ENCODE measurements at regions not wholly inside any gene's neighbourhood (a gene's known extent, or its start where the extent isn't known, plus 50 kb on each side); places are given as distances from the start of the nearest gene placed in this dataset.

DNA sequence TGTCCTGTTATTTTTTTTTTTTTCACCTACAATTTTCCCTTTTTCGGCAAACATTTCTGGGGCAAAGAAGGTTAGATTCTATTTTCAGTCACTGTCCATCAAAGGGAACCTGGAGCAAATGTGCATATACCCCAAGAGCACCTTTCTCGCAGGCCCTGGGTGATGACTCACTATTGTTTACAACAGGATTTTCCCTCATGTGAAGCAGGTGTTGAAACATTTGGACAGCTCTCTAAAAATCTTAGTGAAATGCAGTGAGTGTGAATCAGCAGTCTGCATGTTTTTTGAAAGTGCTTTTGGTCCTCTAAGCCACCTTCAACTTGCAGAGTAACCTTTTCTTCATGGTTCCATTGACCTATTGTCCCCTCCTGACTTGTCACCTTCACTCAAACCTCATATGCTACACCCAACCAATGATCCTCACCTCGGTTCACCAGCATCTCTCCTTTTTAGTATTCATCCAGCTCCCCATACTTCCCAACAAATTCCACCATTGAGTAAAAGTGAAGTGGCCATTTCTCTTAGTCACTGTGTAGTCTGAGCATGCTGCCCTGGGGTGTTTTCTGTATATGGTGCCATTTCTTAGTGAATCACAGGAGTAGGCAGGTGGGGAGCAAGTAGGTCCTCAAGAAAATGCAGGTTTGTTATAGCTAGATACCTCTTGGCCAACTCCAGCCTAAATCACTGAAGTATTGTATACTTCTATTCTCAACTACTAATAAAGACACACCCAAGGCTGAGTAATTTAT lies 260.2 kb downstream of the BMP4 start:
- no peaks in the 10 kb centered on the region for H3K4me1 ChIP-seq (ENCODE audit: control insufficient read depth in 2 of 3, insufficient read depth in 2 of 3, low read depth in 1 of 3, low read length in 3 of 3)
- DNase-seq: no peak
- TF ChIP-seq, protein P1, sequence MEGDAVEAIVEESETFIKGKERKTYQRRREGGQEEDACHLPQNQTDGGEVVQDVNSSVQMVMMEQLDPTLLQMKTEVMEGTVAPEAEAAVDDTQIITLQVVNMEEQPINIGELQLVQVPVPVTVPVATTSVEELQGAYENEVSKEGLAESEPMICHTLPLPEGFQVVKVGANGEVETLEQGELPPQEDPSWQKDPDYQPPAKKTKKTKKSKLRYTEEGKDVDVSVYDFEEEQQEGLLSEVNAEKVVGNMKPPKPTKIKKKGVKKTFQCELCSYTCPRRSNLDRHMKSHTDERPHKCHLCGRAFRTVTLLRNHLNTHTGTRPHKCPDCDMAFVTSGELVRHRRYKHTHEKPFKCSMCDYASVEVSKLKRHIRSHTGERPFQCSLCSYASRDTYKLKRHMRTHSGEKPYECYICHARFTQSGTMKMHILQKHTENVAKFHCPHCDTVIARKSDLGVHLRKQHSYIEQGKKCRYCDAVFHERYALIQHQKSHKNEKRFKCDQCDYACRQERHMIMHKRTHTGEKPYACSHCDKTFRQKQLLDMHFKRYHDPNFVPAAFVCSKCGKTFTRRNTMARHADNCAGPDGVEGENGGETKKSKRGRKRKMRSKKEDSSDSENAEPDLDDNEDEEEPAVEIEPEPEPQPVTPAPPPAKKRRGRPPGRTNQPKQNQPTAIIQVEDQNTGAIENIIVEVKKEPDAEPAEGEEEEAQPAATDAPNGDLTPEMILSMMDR (IDR thresholded peaks at IDR 0.05; ENCODE audit: borderline replicate concordance, extremely low read depth, insufficient read depth): no peak

GRCh38 chr14:53695692-53696214 lies 260.9 kb downstream of the BMP4 start:
- intact Hi-C loops (cut with DNase I): no loop called here
- H3K9me3 ChIP-seq (ENCODE audit: control insufficient read depth in 2 of 3, insufficient read depth in 1 of 3, low read length in 3 of 3): no peaks in the 10 kb centered on the region
- H3K9ac ChIP-seq (ENCODE audit: low read length in 3 of 3): no peak overlapping the region
- H3K27me3 ChIP-seq (ENCODE audit: control insufficient read depth, insufficient read depth, low read length): no peaks in the 10 kb centered on the region
- H3K36me3 ChIP-seq (ENCODE audit: control insufficient read depth in 2 of 3, insufficient read depth in 3 of 3, low read length in 3 of 3): no peaks in the 10 kb centered on the region
- FAIRE-seq (no peak), DNase-seq (no peak)
- H3K4me1 ChIP-seq (ENCODE audit: control insufficient read depth in 2 of 3, insufficient read depth in 2 of 3, low read depth in 1 of 3, low read length in 3 of 3): no peaks in the 10 kb centered on the region
- TF ChIP-seq, protein P1 (IDR thresholded peaks at IDR 0.05; ENCODE audit: borderline replicate concordance, extremely low read depth, insufficient read depth): no peak
- no peak overlapping the region for H3K27ac ChIP-seq (ENCODE audit: low read depth in 2 of 2, low read length in 2 of 2)
- H3K4me3 ChIP-seq (ENCODE audit: low read length in 3 of 3): no peak overlapping the region

More for the DNA sequence above, 260.2 kb downstream of the BMP4 start:
- no peaks in the 10 kb centered on the region for H3K9me3 ChIP-seq (ENCODE audit: control insufficient read depth in 2 of 3, insufficient read depth in 1 of 3, low read length in 3 of 3)
- H3K9ac ChIP-seq (ENCODE audit: low read length in 3 of 3): no peak overlapping the region
- no peak overlapping the region for H3K27ac ChIP-seq (ENCODE audit: low read depth in 2 of 2, low read length in 2 of 2)
- H3K4me3 ChIP-seq (ENCODE audit: low read length in 3 of 3): no peak overlapping the region
- H3K27me3 ChIP-seq (ENCODE audit: control insufficient read depth, insufficient read depth, low read length): no peaks in the 10 kb centered on the region
- no peaks in the 10 kb centered on the region for H3K36me3 ChIP-seq (ENCODE audit: control insufficient read depth in 2 of 3, insufficient read depth in 3 of 3, low read length in 3 of 3)
- intact Hi-C loops (cut with DNase I): no loop called here
- FAIRE-seq: no peak

DNA sequence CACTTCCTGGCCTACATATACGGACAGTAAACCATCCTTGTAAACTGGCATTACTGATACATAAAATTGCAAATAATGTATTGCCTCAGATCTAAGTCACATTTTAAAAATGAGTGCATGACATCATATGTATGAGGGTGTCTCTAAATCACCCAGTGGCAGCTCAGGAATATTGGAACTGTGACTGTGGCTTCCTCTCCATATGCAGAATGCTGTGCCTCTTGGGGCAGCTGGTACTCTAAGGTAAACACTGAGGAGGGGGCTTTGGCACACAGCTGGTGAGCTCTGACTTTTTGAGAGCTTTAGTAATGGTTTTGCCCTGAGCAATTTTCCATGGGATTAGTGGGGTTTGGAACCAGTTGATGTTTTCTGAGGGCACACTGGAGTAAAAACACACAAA lies 263.7 kb downstream of the BMP4 start:
- Histone ChIP-seq H3K4me3 (ENCODE audit: low read length in 3 of 3) (no peak overlapping the region), H3K9me3 (ENCODE audit: control insufficient read depth in 2 of 3, insufficient read depth in 1 of 3, low read length in 3 of 3) (no peaks in the 10 kb centered on the region), H3K4me1 (ENCODE audit: control insufficient read depth in 2 of 3, insufficient read depth in 2 of 3, low read depth in 1 of 3, low read length in 3 of 3) (no peaks in the 10 kb centered on the region), H3K27ac (ENCODE audit: low read depth in 2 of 2, low read length in 2 of 2) (no peak overlapping the region), H3K9ac (ENCODE audit: low read length in 3 of 3) (no peak overlapping the region), H3K36me3 (ENCODE audit: control insufficient read depth in 2 of 3, insufficient read depth in 3 of 3, low read length in 3 of 3) (no peaks in the 10 kb centered on the region), H3K27me3 (ENCODE audit: control insufficient read depth, insufficient read depth, low read length) (no peaks in the 10 kb centered on the region)
- TF ChIP-seq, protein P1 (IDR thresholded peaks at IDR 0.05; ENCODE audit: borderline replicate concordance, extremely low read depth, insufficient read depth): no peak
- FAIRE-seq: no peak
- DNase-seq: no peak
- intact Hi-C loops (cut with DNase I): no loop called here
